GM06990 (cell line): ENCODE measurements at regions not wholly inside any gene's neighbourhood (a gene's known extent, or its start where the extent isn't known, plus 50 kb on each side); places are given as distances from the start of the nearest gene placed in this dataset.

Source experiments
- DNase-seq: peaks from one replicate; pipeline ENCODE4 v3.0.0-alpha.2; 2011; ENCODE audit not compliant: insufficient read length; ENCODE audit errors: extremely low read depth
- H3K27me3 ChIP-seq: replicated peaks from 2 replicates; pipeline ENCODE4 v1.6.0; 2011; ENCODE audit warnings: low read length; ENCODE audit not compliant: control insufficient read depth, insufficient read depth
- H3K36me3 ChIP-seq: 2 replicates; pipeline ENCODE4 v1.5.1; 2011; ENCODE audit warnings: low read length; ENCODE audit not compliant: control insufficient read depth, insufficient read depth
- H3K4me3 ChIP-seq: replicated peaks from 2 replicates; pipeline ENCODE4 v1.5.1; 2011; ENCODE audit warnings: low read depth, mild to moderate bottlenecking, control low read depth, low read length
- CTCF ChIP-seq: IDR thresholded peaks from 2 replicates; pipeline ENCODE4 v1.5.1; 2011; ENCODE audit warnings: low read length, control low read depth, mild to moderate bottlenecking, inconsistent platforms; ENCODE audit not compliant: insufficient read depth, poor library complexity, severe bottlenecking

GRCh38 chr2:153110486-153110885 is 368.1 kb downstream of the RPRM start:
- no peak for DNase-seq
- Histone ChIP-seq H3K4me3 (no peak overlapping the region), H3K27me3 (no peaks in the 10 kb centered on the region), H3K36me3 (no peaks in the 10 kb centered on the region)
- TF ChIP-seq CTCF = no peak

GRCh38 chr2:153109793-153110192 is 368.8 kb downstream of the RPRM start:
- Histone ChIP-seq H3K27me3 (no peaks in the 10 kb centered on the region), H3K4me3 (no peak overlapping the region), H3K36me3 (no peaks in the 10 kb centered on the region)
- TF ChIP-seq CTCF = no peak
- DNase-seq = no peak

GRCh38 chr2:153106802-153107477 is 371.6 kb downstream of the RPRM start:
- H3K27me3 ChIP-seq = no peaks in the 10 kb centered on the region
- peak overlapping the region; percentile 20; the same call in 1 of the 2 replicates for H3K4me3 ChIP-seq
- no peak for TF ChIP-seq CTCF
- no peak for DNase-seq
- no peaks in the 10 kb centered on the region for H3K36me3 ChIP-seq

GRCh38 chr2:153105829-153106578 is 372.6 kb downstream of the RPRM start:
- H3K36me3 ChIP-seq = no peaks in the 10 kb centered on the region
- no peak overlapping the region for H3K4me3 ChIP-seq
- TF ChIP-seq CTCF = no peak
- no peaks in the 10 kb centered on the region for H3K27me3 ChIP-seq
- no peak for DNase-seq

GRCh38 chr2:153101187-153101586 is 377.4 kb downstream of the RPRM start:
- TF ChIP-seq CTCF = no peak
- no peaks in the 10 kb centered on the region for H3K27me3 ChIP-seq
- no peak overlapping the region for H3K4me3 ChIP-seq
- H3K36me3 ChIP-seq = no peaks in the 10 kb centered on the region
- DNase-seq = no peak
